ENCODE measurements at regions not wholly inside any gene's neighbourhood (a gene's known extent, or its start where the extent isn't known, plus 50 kb on each side); places are given as distances from the start of the nearest gene placed in this dataset.

- ChIA-PET CTCF (no interaction called here), POLR2A (no interaction called here)
- no TSS peak for BruUV-seq (replicated peaks)
- no peak for TF ChIP-seq CTCF (IDR thresholded peaks at IDR 0.05; ENCODE audit: unreplicated experiment)
- Mint-ChIP-seq H3K4me1 (ENCODE audit: insufficient read depth, unreplicated experiment) (no peaks in the 10 kb centered on the region), H3K4me3 (ENCODE audit: unreplicated experiment) (no peak overlapping the region), H3K27ac (ENCODE audit: low read depth, unreplicated experiment) (no peak overlapping the region), H3K27me3 (ENCODE audit: insufficient read depth, unreplicated experiment) (peaks cover 55% of the 10 kb centered on the region), H3K9me3 (ENCODE audit: unreplicated experiment) (no peaks in the 10 kb centered on the region), H3K36me3 (ENCODE audit: insufficient read depth, unreplicated experiment) (no peaks in the 10 kb centered on the region)
- intact Hi-C loops (cut with micrococcal nuclease): no loop called here
- no peak for DNase-seq (ENCODE audit: unreplicated experiment)
These were observed 190.7 kb upstream of the CCND2 start for GRCh38 chr12:4082809-4083403.

- Mint-ChIP-seq H3K4me3 (ENCODE audit: unreplicated experiment) (no peak overlapping the region), H3K9me3 (ENCODE audit: unreplicated experiment) (no peaks in the 10 kb centered on the region), H3K27ac (ENCODE audit: low read depth, unreplicated experiment) (no peak overlapping the region), H3K4me1 (ENCODE audit: insufficient read depth, unreplicated experiment) (no peaks in the 10 kb centered on the region), H3K27me3 (ENCODE audit: insufficient read depth, unreplicated experiment) (peaks cover 67% of the 10 kb centered on the region), H3K36me3 (ENCODE audit: insufficient read depth, unreplicated experiment) (no peaks in the 10 kb centered on the region)
- intact Hi-C loops (cut with micrococcal nuclease): no loop called here
- TF ChIP-seq CTCF (IDR thresholded peaks at IDR 0.05; ENCODE audit: unreplicated experiment): no peak
- DNase-seq (ENCODE audit: unreplicated experiment): no peak
- ChIA-PET POLR2A (no interaction called here), CTCF (interaction anchor here (0.6 to 0.7 kb wide), 2 partner anchors 88 to 432 kb away, joined by 3 to 4 read pairs; no protein-coding TSS in a partner anchor)
- no TSS peak for BruUV-seq (replicated peaks)
These were observed 193.3 kb upstream of the CCND2 start for GRCh38 chr12:4080213-4080612.

- no peak for TF ChIP-seq CTCF (IDR thresholded peaks at IDR 0.05; ENCODE audit: unreplicated experiment)
- no peak overlapping the region for H3K4me3 Mint-ChIP-seq (ENCODE audit: unreplicated experiment)
- peaks cover 66% of the 10 kb centered on the region for H3K27me3 Mint-ChIP-seq (ENCODE audit: insufficient read depth, unreplicated experiment)
- ChIA-PET POLR2A (no interaction called here), CTCF (interaction anchor here (0.5 to 0.7 kb wide), 2 partner anchors 22 to 236 kb away, joined by 3 read pairs; no protein-coding TSS in a partner anchor)
- H3K4me1 Mint-ChIP-seq (ENCODE audit: insufficient read depth, unreplicated experiment): no peaks in the 10 kb centered on the region
- no peaks in the 10 kb centered on the region for H3K9me3 Mint-ChIP-seq (ENCODE audit: unreplicated experiment)
- DNase-seq (ENCODE audit: unreplicated experiment): no peak
- H3K36me3 Mint-ChIP-seq (ENCODE audit: insufficient read depth, unreplicated experiment): no peaks in the 10 kb centered on the region
- intact Hi-C loops (cut with micrococcal nuclease): no loop called here
- no peak overlapping the region for H3K27ac Mint-ChIP-seq (ENCODE audit: low read depth, unreplicated experiment)
- BruUV-seq (replicated peaks): no TSS peak
These were observed 199.4 kb upstream of the CCND2 start for GRCh38 chr12:4074129-4074528.

GRCh38 chr12:4069670-4070010 is 196.4 kb upstream of the PARP11 start:
- no peak for DNase-seq (ENCODE audit: unreplicated experiment)
- Mint-ChIP-seq H3K36me3 (ENCODE audit: insufficient read depth, unreplicated experiment) (no peaks in the 10 kb centered on the region), H3K9me3 (ENCODE audit: unreplicated experiment) (no peaks in the 10 kb centered on the region), H3K4me1 (ENCODE audit: insufficient read depth, unreplicated experiment) (no peaks in the 10 kb centered on the region), H3K4me3 (ENCODE audit: unreplicated experiment) (no peak overlapping the region), H3K27ac (ENCODE audit: low read depth, unreplicated experiment) (no peak overlapping the region), H3K27me3 (ENCODE audit: insufficient read depth, unreplicated experiment) (peaks cover 34% of the 10 kb centered on the region)
- intact Hi-C loops (cut with micrococcal nuclease): no loop called here
- CTCF ChIA-PET: interaction anchor here (0.7 to 0.8 kb wide), 3 partner anchors 162 to 184 kb away, joined by 3 to 4 read pairs (median 4); no protein-coding TSS in a partner anchor
- POLR2A ChIA-PET: no interaction called here
- TF ChIP-seq CTCF (IDR thresholded peaks at IDR 0.05; ENCODE audit: unreplicated experiment): no peak
- no TSS peak for BruUV-seq (replicated peaks)

All from MCF 10A (cell line).